Ovary (tissue), 7 donors: ENCODE measurements at regions not wholly inside any gene's neighbourhood (a gene's known extent, or its start where the extent isn't known, plus 50 kb on each side); places are given as distances from the start of the nearest gene placed in this dataset.

Experiments
- DNase-seq, 5 donors: peaks; one replicate each; pipeline ENCODE4 v3.0.0-alpha.2; 2019 to 2020
- H3K27ac ChIP-seq, 2 donors: fragments of 200-600 bp; one replicate each; pipeline versions ENCODE4 v1.5.1 to v1.8.0; 2019 to 2022
- H3K27me3 ChIP-seq: fragments of 200-600 bp; one replicate; pipeline ENCODE4 v1.8.0; 2022
- H3K36me3 ChIP-seq: fragments of 200-600 bp; sonication (generic); one replicate; pipeline ENCODE4 v1.5.1; 2019
- H3K4me1 ChIP-seq: one replicate; pipeline ENCODE4 v1.8.1; 2013; ENCODE audit warnings: mild to moderate bottlenecking, moderate library complexity; ENCODE audit not compliant: insufficient read depth
- H3K4me3 ChIP-seq: fragments of 200-600 bp; sonication (generic); one replicate; pipeline ENCODE4 v1.5.1; 2017
- H3K9me3 ChIP-seq, 2 donors: fragments of 200-600 bp in 1 of 2; sonication (generic) in 1 of 2; one replicate each; pipeline versions ENCODE4 v1.5.1 to v1.8.1; 2013 to 2019; ENCODE audit warnings: mild to moderate bottlenecking in 1 of 2, moderate library complexity in 1 of 2
- EP300 ChIP-seq: sonication (generic); formaldehyde crosslinking; IDR thresholded peaks from one replicate; pipeline ENCODE4 v1.6.1; 2017; ENCODE audit warnings: antibody characterized with exemption
- POLR2A ChIP-seq: fragments of 450-650 bp; IDR thresholded peaks from one replicate; pipeline ENCODE4 v1.6.1; 2017; ENCODE audit warnings: antibody characterized with exemption, mild to moderate bottlenecking, moderate library complexity
- WGBS, 3 donors: extraction: QIAGEN DNeasy Blood & Tissue Kit in 1 of 3; methylation state at CpG; one replicate each; pipeline versions ENCODE4 v1.1.5 to v1.1.7; 2013 to 2017; 5-methylcytosine and 5-hydroxymethylcytosine counted together
- intact Hi-C, 4 donors: fragments of 100-400 bp; cut with DNase I; formaldehyde crosslinking; loops; one replicate each; pipeline versions ENCODE4 v1.11.0 to v1.15.1; 2022 to 2023
- TF ChIP-seq, protein P1 (sequence below), 3 donors: fragments of 450-650 bp in 2 of 3; fragments of 200-600 bp in 1 of 3; IDR thresholded peaks; one replicate each; pipeline versions ENCODE4 v1.5.1 to v1.8.0; 2016 to 2022; ENCODE audit warnings: antibody characterized with exemption in 3 of 3, mild to moderate bottlenecking in 1 of 3
- donor health status: DM: no; HTN: no; CAD: no; lungs with moderate emphysema.
- donor health status: DM: no; HTN: no; CAD: no.
- donor health status: Bipolar disorder and iron deficiency.
- donor health status: DM: no; HTN: no; CAD: no.
- donor health status: DM: yes; HTN: yes; CAD: no.

DNA sequence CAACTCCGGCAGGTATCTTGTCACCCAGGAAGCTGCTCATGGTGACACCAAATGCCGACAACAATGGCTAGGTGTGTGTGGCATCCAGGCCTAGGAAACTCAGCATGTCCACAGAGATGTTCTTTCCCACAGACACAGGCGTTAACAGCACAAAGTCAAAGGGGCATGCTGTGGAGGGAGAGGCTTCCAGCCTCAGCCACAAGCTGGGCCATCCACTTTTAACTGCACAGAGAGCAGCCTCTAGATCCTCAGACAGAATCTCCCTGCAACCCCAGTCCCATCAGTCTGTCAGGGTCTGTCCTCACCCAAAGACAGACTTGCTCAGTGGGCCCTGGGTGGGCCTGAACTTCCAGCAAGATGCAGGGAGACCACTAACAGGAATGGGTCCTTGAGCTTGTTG, 58.5 kb upstream of the BCAR3 start:
- TF ChIP-seq POLR2A (no peak), EP300 (no peak)
- TF ChIP-seq, protein P1, sequence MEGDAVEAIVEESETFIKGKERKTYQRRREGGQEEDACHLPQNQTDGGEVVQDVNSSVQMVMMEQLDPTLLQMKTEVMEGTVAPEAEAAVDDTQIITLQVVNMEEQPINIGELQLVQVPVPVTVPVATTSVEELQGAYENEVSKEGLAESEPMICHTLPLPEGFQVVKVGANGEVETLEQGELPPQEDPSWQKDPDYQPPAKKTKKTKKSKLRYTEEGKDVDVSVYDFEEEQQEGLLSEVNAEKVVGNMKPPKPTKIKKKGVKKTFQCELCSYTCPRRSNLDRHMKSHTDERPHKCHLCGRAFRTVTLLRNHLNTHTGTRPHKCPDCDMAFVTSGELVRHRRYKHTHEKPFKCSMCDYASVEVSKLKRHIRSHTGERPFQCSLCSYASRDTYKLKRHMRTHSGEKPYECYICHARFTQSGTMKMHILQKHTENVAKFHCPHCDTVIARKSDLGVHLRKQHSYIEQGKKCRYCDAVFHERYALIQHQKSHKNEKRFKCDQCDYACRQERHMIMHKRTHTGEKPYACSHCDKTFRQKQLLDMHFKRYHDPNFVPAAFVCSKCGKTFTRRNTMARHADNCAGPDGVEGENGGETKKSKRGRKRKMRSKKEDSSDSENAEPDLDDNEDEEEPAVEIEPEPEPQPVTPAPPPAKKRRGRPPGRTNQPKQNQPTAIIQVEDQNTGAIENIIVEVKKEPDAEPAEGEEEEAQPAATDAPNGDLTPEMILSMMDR (IDR thresholded peaks at IDR 0.05) = no peak
- H3K27ac ChIP-seq = no peak overlapping the region
- WGBS, 3 donors = 91 to 97% (median 93%) methylated on average over 3 of the region's 3 CpGs
- H3K27me3 ChIP-seq = no peaks in the 10 kb centered on the region
- H3K36me3 ChIP-seq = no peaks in the 10 kb centered on the region
- H3K9me3 ChIP-seq = no peaks in the 10 kb centered on the region
- intact Hi-C loops = no loop called here
- H3K4me1 ChIP-seq = peaks cover 3% of the 10 kb centered on the region
- DNase-seq = no peak
- no peak overlapping the region for H3K4me3 ChIP-seq

GRCh38 chr1:93739472-93739871, 57.8 kb upstream of the BCAR3 start:
- no peak overlapping the region for H3K27ac ChIP-seq
- peaks cover 3% of the 10 kb centered on the region for H3K4me1 ChIP-seq
- no peak for DNase-seq
- TF ChIP-seq, protein P1 (IDR thresholded peaks at IDR 0.05) = no peak
- TF ChIP-seq POLR2A (no peak), EP300 (no peak)
- no peak overlapping the region for H3K4me3 ChIP-seq
- no peaks in the 10 kb centered on the region for H3K27me3 ChIP-seq
- no peaks in the 10 kb centered on the region for H3K36me3 ChIP-seq
- H3K9me3 ChIP-seq = no peaks in the 10 kb centered on the region
- whole genome bisulfite sequencing, 3 donors = 96 to 97% (median 96%) methylated on average over 5 of the region's 5 CpGs
- intact Hi-C loops = no loop called here

- no peak overlapping the region for H3K27ac ChIP-seq
- TF ChIP-seq, protein P1 (IDR thresholded peaks at IDR 0.05) = no peak
- TF ChIP-seq POLR2A (no peak), EP300 (no peak)
- WGBS, 3 donors = 82 to 93% (median 92%) methylated on average over 5 of the region's 5 CpGs
- H3K4me1 ChIP-seq = peaks cover 3% of the 10 kb centered on the region
- H3K27me3 ChIP-seq = no peaks in the 10 kb centered on the region
- H3K9me3 ChIP-seq = no peaks in the 10 kb centered on the region
- DNase-seq = no peak
- no peak overlapping the region for H3K4me3 ChIP-seq
- H3K36me3 ChIP-seq = no peaks in the 10 kb centered on the region
- intact Hi-C loops = no loop called here
Measured at GRCh38 chr1:93738926-93739325, 57.3 kb upstream of the BCAR3 start.

GRCh38 chr1:93738075-93738622, 56.5 kb upstream of the BCAR3 start:
- Histone ChIP-seq H3K36me3 (no peaks in the 10 kb centered on the region), H3K9me3 (no peaks in the 10 kb centered on the region), H3K4me3 (no peak overlapping the region), H3K27me3 (no peaks in the 10 kb centered on the region), H3K27ac (no peak overlapping the region), H3K4me1 (peaks cover 3% of the 10 kb centered on the region)
- DNase-seq = no peak
- 80 to 90% (median 87%) methylated on average over 7 of the region's 7 CpGs for WGBS, 3 donors
- intact Hi-C loops = no loop called here
- TF ChIP-seq POLR2A (no peak), EP300 (no peak)
- TF ChIP-seq, protein P1 (IDR thresholded peaks at IDR 0.05) = no peak
